CD14-positive monocyte (primary cell): ENCODE measurements at regions not wholly inside any gene's neighbourhood (a gene's known extent, or its start where the extent isn't known, plus 50 kb on each side); places are given as distances from the start of the nearest gene placed in this dataset.

ENCODE experiments used
- DNase-seq, 3 donors: peaks; one replicate each; pipeline ENCODE4 v3.0.0-alpha.2; 2011 to 2022
- H2AFZ ChIP-seq: 2 replicates; pipeline ENCODE4 v1.6.0; 2012; ENCODE audit warnings: mild to moderate bottlenecking, low read depth, low read length, inconsistent platforms; ENCODE audit not compliant: insufficient read depth, poor library complexity, severe bottlenecking
- H3K27ac ChIP-seq, 2 donors: 1 replicate in 1 of 2; 2 replicates in 1 of 2; pipeline ENCODE4 v1.5.1; 2012 to 2013; ENCODE audit warnings: low read length in 2 of 2, control low read depth in 1 of 2, inconsistent platforms in 1 of 2, low read depth in 1 of 2, mild to moderate bottlenecking in 1 of 2
- H3K27me3 ChIP-seq, 2 donors: one replicate each; pipeline versions ENCODE4 v1.6.0 to v1.6.1; 2011 to 2013; ENCODE audit warnings: low read length in 2 of 2; ENCODE audit not compliant: control insufficient read depth in 2 of 2, insufficient read depth in 2 of 2
- H3K36me3 ChIP-seq, 2 donors: replicated peaks in 1 of 2; 1 replicate in 1 of 2; 2 replicates in 1 of 2; pipeline versions ENCODE4 v1.5.1 to v1.6.1; 2012 to 2013; ENCODE audit warnings: low read length in 2 of 2, control low read depth in 1 of 2, inconsistent platforms in 1 of 2, mild to moderate bottlenecking in 1 of 2; ENCODE audit not compliant: insufficient read depth in 2 of 2, control insufficient read depth in 1 of 2
- H3K4me1 ChIP-seq, 2 donors: 1 replicate in 1 of 2; 2 replicates in 1 of 2; pipeline versions ENCODE4 v1.5.1 to v1.6.1; 2012 to 2013; ENCODE audit warnings: low read length in 2 of 2, control low read depth in 1 of 2, inconsistent platforms in 1 of 2, mild to moderate bottlenecking in 1 of 2, moderate library complexity in 1 of 2; ENCODE audit not compliant: insufficient read depth in 2 of 2, control insufficient read depth in 1 of 2
- H3K4me2 ChIP-seq: replicated peaks from 2 replicates; pipeline ENCODE3; 2012; ENCODE audit warnings: low read length, moderate library complexity, mild to moderate bottlenecking; ENCODE audit not compliant: poor library complexity, severe bottlenecking; ENCODE audit errors: extremely low read depth
- H3K4me3 ChIP-seq, 3 experiments: fragments of 200-600 bp in 1 of 3; sonication (generic) in 1 of 3; replicated peaks in 1 of 3; 1 replicate in 2 of 3; 2 replicates in 1 of 3; pipeline ENCODE4 v1.5.1; 2011 to 2013; ENCODE audit warnings: low read length in 3 of 3, mild to moderate bottlenecking in 3 of 3, control low read depth in 2 of 3, low read depth in 2 of 3, inconsistent platforms in 1 of 3, moderate library complexity in 1 of 3
- H3K79me2 ChIP-seq: 2 replicates; pipeline ENCODE4 v1.6.0; 2012; ENCODE audit warnings: mild to moderate bottlenecking, control low read depth, inconsistent platforms, low read length, moderate library complexity; ENCODE audit not compliant: insufficient read depth
- H3K9ac ChIP-seq: 2 replicates; pipeline ENCODE4 v1.6.0; 2017; ENCODE audit warnings: low read length, mild to moderate bottlenecking; ENCODE audit not compliant: insufficient read depth, poor library complexity, severe bottlenecking
- H3K9me3 ChIP-seq, 2 donors: replicated peaks in 1 of 2; 1 replicate in 1 of 2; 2 replicates in 1 of 2; pipeline versions ENCODE4 v1.5.1 to v1.6.1; 2012 to 2013; ENCODE audit warnings: low read length in 2 of 2, control low read depth in 1 of 2; ENCODE audit not compliant: control insufficient read depth in 1 of 2, insufficient read depth in 1 of 2
- H4K20me1 ChIP-seq: 2 replicates; pipeline ENCODE4 v1.6.0; 2012; ENCODE audit warnings: mild to moderate bottlenecking, low read length, control low read depth, moderate library complexity; ENCODE audit not compliant: insufficient read depth
- H3K27ac Mint-ChIP-seq, 7 donors: one replicate each; pipeline ENCODE4 v1.8.0; 2020; ENCODE audit warnings: mild to moderate bottlenecking in 7 of 7, mixed read lengths in 7 of 7, moderate library complexity in 6 of 7, inconsistent platforms in 2 of 7
- H3K27me3 Mint-ChIP-seq, 3 donors: one replicate each; pipeline ENCODE4 v1.8.0; 2021 to 2022; ENCODE audit warnings: low read depth in 3 of 3, mild to moderate bottlenecking in 3 of 3, mixed read lengths in 3 of 3, moderate library complexity in 3 of 3, inconsistent platforms in 1 of 3
- H3K36me3 Mint-ChIP-seq, 2 donors: one replicate each; pipeline ENCODE4 v1.8.0; 2020; ENCODE audit warnings: mixed read lengths in 2 of 2, inconsistent platforms in 1 of 2, mild to moderate bottlenecking in 1 of 2
- H3K4me1 Mint-ChIP-seq: one replicate; pipeline ENCODE4 v1.8.0; 2020; ENCODE audit warnings: mild to moderate bottlenecking, mixed read lengths
- H3K4me3 Mint-ChIP-seq, 2 donors: one replicate each; pipeline ENCODE4 v1.8.0; 2020; ENCODE audit warnings: mild to moderate bottlenecking in 2 of 2, mixed read lengths in 2 of 2, moderate library complexity in 1 of 2
- H3K9me3 Mint-ChIP-seq, 7 donors: one replicate each; pipeline ENCODE4 v1.8.0; 2020 to 2022; ENCODE audit warnings: mixed read lengths in 7 of 7, mild to moderate bottlenecking in 6 of 7, moderate library complexity in 6 of 7, inconsistent platforms in 2 of 7
- WGBS: methylation state at CpG from one replicate; pipeline ENCODE4 v1.1.5; 2013; ENCODE audit warnings: missing lambda C conversion rate; ENCODE audit not compliant: insufficient coverage; 5-methylcytosine and 5-hydroxymethylcytosine counted together
- intact Hi-C, 2 donors: fragments of 100-400 bp; cut with micrococcal nuclease; formaldehyde crosslinking; loops; one replicate each; pipeline versions ENCODE4 v1.15.0 to v1.15.1; 2023
- TF ChIP-seq, protein P1 (sequence below): fragments of 200-600 bp; IDR thresholded peaks from one replicate; pipeline ENCODE4 v1.8.0; 2022; ENCODE audit warnings: antibody characterized with exemption, mild to moderate bottlenecking

GRCh38 chr2:236849508-236849907 lies 236.2 kb upstream of the COPS8 start:
- H3K4me2 ChIP-seq, result no peak overlapping the region
- no peaks in the 10 kb centered on the region for H3K4me1 Mint-ChIP-seq
- H3K9me3 ChIP-seq, result peaks cover 7 to 15% of the 10 kb centered on the region in 2 donors
- H4K20me1 ChIP-seq, result no peaks in the 10 kb centered on the region
- H3K27ac ChIP-seq, result no peak overlapping the region
- no peak overlapping the region for H3K4me3 ChIP-seq
- H3K9ac ChIP-seq, result no peak overlapping the region
- no peak overlapping the region for H2AFZ ChIP-seq
- peaks cover 4 to 5% of the 10 kb centered on the region in 2 donors for H3K27me3 ChIP-seq
- H3K9me3 Mint-ChIP-seq, result peaks cover under 1 to 22% (median 9%) of the 10 kb centered on the region in 7 donors
- H3K27ac Mint-ChIP-seq, result no peak overlapping the region
- intact Hi-C loops, result no loop called here
- H3K4me3 Mint-ChIP-seq, result peak overlapping the region in 1 of 2 donors; percentile 58
- DNase-seq, result no peak
- no peaks in the 10 kb centered on the region for H3K36me3 Mint-ChIP-seq
- H3K27me3 Mint-ChIP-seq, result peaks cover 12 to 27% (median 20%) of the 10 kb centered on the region in 3 donors
- TF ChIP-seq, protein P1, sequence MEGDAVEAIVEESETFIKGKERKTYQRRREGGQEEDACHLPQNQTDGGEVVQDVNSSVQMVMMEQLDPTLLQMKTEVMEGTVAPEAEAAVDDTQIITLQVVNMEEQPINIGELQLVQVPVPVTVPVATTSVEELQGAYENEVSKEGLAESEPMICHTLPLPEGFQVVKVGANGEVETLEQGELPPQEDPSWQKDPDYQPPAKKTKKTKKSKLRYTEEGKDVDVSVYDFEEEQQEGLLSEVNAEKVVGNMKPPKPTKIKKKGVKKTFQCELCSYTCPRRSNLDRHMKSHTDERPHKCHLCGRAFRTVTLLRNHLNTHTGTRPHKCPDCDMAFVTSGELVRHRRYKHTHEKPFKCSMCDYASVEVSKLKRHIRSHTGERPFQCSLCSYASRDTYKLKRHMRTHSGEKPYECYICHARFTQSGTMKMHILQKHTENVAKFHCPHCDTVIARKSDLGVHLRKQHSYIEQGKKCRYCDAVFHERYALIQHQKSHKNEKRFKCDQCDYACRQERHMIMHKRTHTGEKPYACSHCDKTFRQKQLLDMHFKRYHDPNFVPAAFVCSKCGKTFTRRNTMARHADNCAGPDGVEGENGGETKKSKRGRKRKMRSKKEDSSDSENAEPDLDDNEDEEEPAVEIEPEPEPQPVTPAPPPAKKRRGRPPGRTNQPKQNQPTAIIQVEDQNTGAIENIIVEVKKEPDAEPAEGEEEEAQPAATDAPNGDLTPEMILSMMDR, result no peak
- 100% methylated on average over 1 of the region's 2 CpGs for WGBS
- no peaks in the 10 kb centered on the region for H3K36me3 ChIP-seq
- no peaks in the 10 kb centered on the region for H3K4me1 ChIP-seq
- no peaks in the 10 kb centered on the region for H3K79me2 ChIP-seq

DNA sequence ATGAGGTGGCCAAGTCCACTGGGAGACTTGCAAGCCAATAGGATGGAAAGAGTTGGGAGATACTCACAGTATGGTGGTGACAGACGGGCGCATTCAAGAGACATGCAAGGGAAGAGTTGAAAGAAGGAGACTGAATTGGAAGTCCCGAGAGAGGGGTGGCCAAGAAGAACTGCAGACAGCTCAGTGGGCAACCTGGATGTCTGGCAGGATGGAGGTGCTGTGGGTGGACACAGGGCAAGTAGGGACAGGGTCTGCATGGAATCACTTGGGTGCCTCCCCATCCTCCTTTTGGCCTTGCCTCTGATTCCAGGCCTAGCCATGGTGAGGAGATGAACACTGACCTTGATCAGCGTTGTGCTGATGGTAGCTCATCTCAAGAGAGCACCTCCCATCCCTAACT lies 235.7 kb upstream of the COPS8 start:
- H3K27me3 ChIP-seq, result peaks cover 4 to 5% of the 10 kb centered on the region in 2 donors
- H3K79me2 ChIP-seq, result no peaks in the 10 kb centered on the region
- no peaks in the 10 kb centered on the region for H3K36me3 Mint-ChIP-seq
- H3K36me3 ChIP-seq, result no peaks in the 10 kb centered on the region
- no peaks in the 10 kb centered on the region for H3K4me1 ChIP-seq
- no peak overlapping the region for H2AFZ ChIP-seq
- H3K4me3 ChIP-seq, result no peak overlapping the region
- DNase-seq, result no peak
- no peaks in the 10 kb centered on the region for H4K20me1 ChIP-seq
- peak overlapping the region in 1 of 7 donors; percentile 6 for H3K27ac Mint-ChIP-seq
- TF ChIP-seq, protein P1, result no peak
- peaks cover 12 to 25% (median 23%) of the 10 kb centered on the region in 3 donors for H3K27me3 Mint-ChIP-seq
- peaks cover 0 to 19% (median 6%) of the 10 kb centered on the region in 7 donors for H3K9me3 Mint-ChIP-seq
- H3K4me1 Mint-ChIP-seq, result no peaks in the 10 kb centered on the region
- intact Hi-C loops, result no loop called here
- H3K9me3 ChIP-seq, result peaks cover 3 to 11% of the 10 kb centered on the region in 2 donors
- H3K9ac ChIP-seq, result no peak overlapping the region
- H3K4me2 ChIP-seq, result no peak overlapping the region
- no peak overlapping the region for H3K27ac ChIP-seq
- H3K4me3 Mint-ChIP-seq, result no peak overlapping the region
- 97% methylated on average over 3 of the region's 4 CpGs for WGBS
